ENCODE measurements at regions not wholly inside any gene's neighbourhood (a gene's known extent, or its start where the extent isn't known, plus 50 kb on each side); places are given as distances from the start of the nearest gene placed in this dataset.

- TF ChIP-seq, protein P1, sequence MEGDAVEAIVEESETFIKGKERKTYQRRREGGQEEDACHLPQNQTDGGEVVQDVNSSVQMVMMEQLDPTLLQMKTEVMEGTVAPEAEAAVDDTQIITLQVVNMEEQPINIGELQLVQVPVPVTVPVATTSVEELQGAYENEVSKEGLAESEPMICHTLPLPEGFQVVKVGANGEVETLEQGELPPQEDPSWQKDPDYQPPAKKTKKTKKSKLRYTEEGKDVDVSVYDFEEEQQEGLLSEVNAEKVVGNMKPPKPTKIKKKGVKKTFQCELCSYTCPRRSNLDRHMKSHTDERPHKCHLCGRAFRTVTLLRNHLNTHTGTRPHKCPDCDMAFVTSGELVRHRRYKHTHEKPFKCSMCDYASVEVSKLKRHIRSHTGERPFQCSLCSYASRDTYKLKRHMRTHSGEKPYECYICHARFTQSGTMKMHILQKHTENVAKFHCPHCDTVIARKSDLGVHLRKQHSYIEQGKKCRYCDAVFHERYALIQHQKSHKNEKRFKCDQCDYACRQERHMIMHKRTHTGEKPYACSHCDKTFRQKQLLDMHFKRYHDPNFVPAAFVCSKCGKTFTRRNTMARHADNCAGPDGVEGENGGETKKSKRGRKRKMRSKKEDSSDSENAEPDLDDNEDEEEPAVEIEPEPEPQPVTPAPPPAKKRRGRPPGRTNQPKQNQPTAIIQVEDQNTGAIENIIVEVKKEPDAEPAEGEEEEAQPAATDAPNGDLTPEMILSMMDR (IDR thresholded peaks at IDR 0.05; ENCODE audit: control insufficient read depth, extremely low read depth, insufficient read depth) = no peak
- no peak for DNase-seq (ENCODE audit: low read depth)
Observed at GRCh38 chr5:68643064-68643463, 427.5 kb downstream of the PIK3R1 start.

DNA sequence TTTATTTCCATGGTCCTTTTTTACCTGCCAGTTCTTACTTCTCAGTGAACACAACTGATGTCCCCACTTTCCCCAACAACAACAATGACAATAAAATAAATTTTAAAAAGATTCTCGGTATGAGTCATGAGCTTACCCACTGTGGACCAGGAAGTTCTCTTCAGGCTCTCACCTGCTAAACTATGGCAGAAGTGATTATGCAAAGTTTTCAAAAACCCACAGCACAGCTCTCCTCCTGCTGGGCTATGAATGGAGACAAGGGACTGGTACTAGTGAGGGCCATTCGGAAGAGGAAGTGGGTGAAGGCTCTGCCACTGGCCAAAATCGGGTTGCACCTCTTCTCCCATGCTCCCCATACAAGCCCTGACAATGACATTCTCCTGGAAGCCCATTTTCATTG lies 429.4 kb downstream of the PIK3R1 start:
- TF ChIP-seq, protein P1 (IDR thresholded peaks at IDR 0.05; ENCODE audit: control insufficient read depth, extremely low read depth, insufficient read depth) = no peak
- no peak for DNase-seq (ENCODE audit: low read depth)

More at GRCh38 chr5:68643064-68643463, 427.5 kb downstream of the PIK3R1 start:
- no peak overlapping the region for H3K4me3 ChIP-seq (ENCODE audit: low read depth, low read length)

GRCh38 chr5:68646144-68646543 lies 430.6 kb downstream of the PIK3R1 start:
- TF ChIP-seq, protein P1 (IDR thresholded peaks at IDR 0.05; ENCODE audit: control insufficient read depth, extremely low read depth, insufficient read depth) = no peak
- DNase-seq (ENCODE audit: low read depth) = peak; percentile 27

More for the DNA sequence above, 429.4 kb downstream of the PIK3R1 start:
- no peak overlapping the region for H3K4me3 ChIP-seq (ENCODE audit: low read depth, low read length)

GRCh38 chr5:68647743-68648142 lies 432.2 kb downstream of the PIK3R1 start:
- TF ChIP-seq, protein P1 (IDR thresholded peaks at IDR 0.05; ENCODE audit: control insufficient read depth, extremely low read depth, insufficient read depth) = no peak
- DNase-seq (ENCODE audit: low read depth) = no peak
- no peak overlapping the region for H3K4me3 ChIP-seq (ENCODE audit: low read depth, low read length)

More at GRCh38 chr5:68646144-68646543, 430.6 kb downstream of the PIK3R1 start:
- no peak overlapping the region for H3K4me3 ChIP-seq (ENCODE audit: low read depth, low read length)

- TF ChIP-seq, protein P1 (IDR thresholded peaks at IDR 0.05; ENCODE audit: control insufficient read depth, extremely low read depth, insufficient read depth) = no peak
- H3K4me3 ChIP-seq (ENCODE audit: low read depth, low read length) = no peak overlapping the region
- peak; percentile 75 for DNase-seq (ENCODE audit: low read depth)
Observed at GRCh38 chr5:68648944-68649857, 433.6 kb downstream of the PIK3R1 start.

DNA sequence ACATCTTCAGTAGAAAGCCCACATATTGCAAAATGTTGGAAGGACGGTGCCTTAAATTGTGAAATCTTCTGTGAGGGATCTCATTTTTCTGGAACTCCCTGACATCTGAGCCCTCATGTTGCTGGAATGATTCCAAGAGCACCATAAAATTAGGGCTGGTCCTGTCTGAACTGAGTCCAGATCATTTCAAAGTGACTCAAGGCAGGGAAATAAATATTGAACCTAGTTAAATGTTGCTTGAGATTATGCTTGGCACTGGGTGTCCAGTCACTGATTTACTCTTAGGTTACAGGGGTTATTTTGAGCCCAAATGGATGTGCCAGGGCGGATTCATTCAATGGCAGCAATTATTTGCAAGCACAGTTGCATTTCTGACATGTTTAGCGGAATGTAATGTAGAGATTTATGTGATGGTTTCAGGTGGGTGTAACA lies 437.0 kb downstream of the PIK3R1 start:
- no peak for DNase-seq (ENCODE audit: low read depth)
- TF ChIP-seq, protein P1 (IDR thresholded peaks at IDR 0.05; ENCODE audit: control insufficient read depth, extremely low read depth, insufficient read depth) = no peak
- no peak overlapping the region for H3K4me3 ChIP-seq (ENCODE audit: low read depth, low read length)
